Right lobe of liver (tissue), 4 donors: ENCODE measurements at regions not wholly inside any gene's neighbourhood (a gene's known extent, or its start where the extent isn't known, plus 50 kb on each side); places are given as distances from the start of the nearest gene placed in this dataset.

Experiments
- CTCF ChIP-seq, 4 donors: fragments of 200-600 bp in 3 of 4; fragments of 450-650 bp in 1 of 4; IDR thresholded peaks; one replicate each; pipeline versions ENCODE4 v1.5.1 to v1.8.0; 2016 to 2022; ENCODE audit warnings: antibody characterized with exemption in 4 of 4, mild to moderate bottlenecking in 2 of 4
- POLR2A ChIP-seq: fragments of 450-650 bp; IDR thresholded peaks from one replicate; pipeline ENCODE4 v1.6.1; 2017; ENCODE audit warnings: antibody characterized with exemption, mild to moderate bottlenecking
- donor health status: DM: no; HTN: no; CAD: no.
- donor health status: DM: no; HTN: no; CAD: no.
- donor health status: DM: no; HTN: yes; CAD: no.

GRCh38 chr1:38685388-38685787, 174.2 kb downstream of the RRAGC start:
- TF ChIP-seq CTCF (IDR thresholded peaks at IDR 0.05) = no peak
- TF ChIP-seq POLR2A = no peak
